CD4-positive, alpha-beta T cell (primary cell): ENCODE measurements at regions not wholly inside any gene's neighbourhood (a gene's known extent, or its start where the extent isn't known, plus 50 kb on each side); places are given as distances from the start of the nearest gene placed in this dataset.

Experiments used
- ATAC-seq: fragments of 200-7000 bp; cut with Tn5 transposase; one replicate; pipeline ENCODE4 v1.10.0; 2022; ENCODE audit warnings: mild to moderate bottlenecking; ENCODE audit not compliant: poor library complexity
- CTCF ChIA-PET: fragments of 350-600 bp; sonication (Branson Sonifier 250); formaldehyde crosslinking; loops from one replicate; lab custom pipeline; 2021; ENCODE audit warnings: antibody characterized with exemption, inconsistent platforms; lab: Charles Lee
- POLR2A ChIA-PET: fragments of 350-600 bp; sonication (Branson Sonifier 250); formaldehyde crosslinking; loops from one replicate; lab custom pipeline; 2021; ENCODE audit warnings: antibody characterized with exemption, inconsistent platforms; lab: Charles Lee
- DNase-seq, 14 experiments: peaks; one replicate each; pipeline ENCODE4 v3.0.0-alpha.2; 2013 to 2020; ENCODE audit warnings: mixed read lengths in 2 of 14
- H3K27ac ChIP-seq, 2 donors: one replicate each; pipeline versions ENCODE4 v1.5.1 to v1.7.0; 2013; ENCODE audit warnings: low read length in 2 of 2, low read depth in 1 of 2, mild to moderate bottlenecking in 1 of 2
- H3K27me3 ChIP-seq, 2 experiments: 1 replicate in 1 of 2; 2 replicates in 1 of 2; pipeline versions ENCODE4 v1.6.1 to v1.7.0; 2013; ENCODE audit warnings: low read length in 2 of 2, control low read depth in 1 of 2, mild to moderate bottlenecking in 1 of 2, moderate library complexity in 1 of 2; ENCODE audit not compliant: insufficient read depth in 2 of 2, control insufficient read depth in 1 of 2
- H3K36me3 ChIP-seq: one replicate; pipeline ENCODE4 v1.6.1; 2013; ENCODE audit warnings: low read length, control low read depth; ENCODE audit not compliant: insufficient read depth
- H3K4me1 ChIP-seq: one replicate; pipeline ENCODE4 v1.6.1; 2013; ENCODE audit warnings: low read length, control low read depth; ENCODE audit not compliant: insufficient read depth
- H3K4me3 ChIP-seq: one replicate; pipeline ENCODE4 v1.5.1; 2013; ENCODE audit warnings: mild to moderate bottlenecking, low read length, moderate library complexity
- H3K9me3 ChIP-seq, 2 experiments: 1 replicate in 1 of 2; 2 replicates in 1 of 2; pipeline versions ENCODE4 v1.6.1 to v1.7.0; 2013; ENCODE audit warnings: low read length in 2 of 2, mild to moderate bottlenecking in 2 of 2, control low read depth in 1 of 2, moderate library complexity in 1 of 2; ENCODE audit not compliant: control insufficient read depth in 1 of 2, insufficient read depth in 1 of 2
- H3K27ac Mint-ChIP-seq: one replicate; pipeline ENCODE4 v1.8.0; 2020; ENCODE audit warnings: mixed read lengths
- H3K27me3 Mint-ChIP-seq: one replicate; pipeline ENCODE4 v1.8.0; 2021; ENCODE audit warnings: mixed read lengths
- H3K36me3 Mint-ChIP-seq: one replicate; pipeline ENCODE4 v1.8.0; 2021; ENCODE audit warnings: low read depth, mixed read lengths
- H3K4me1 Mint-ChIP-seq: one replicate; pipeline ENCODE4 v1.8.0; 2021; ENCODE audit warnings: low read depth, mixed read lengths
- H3K4me3 Mint-ChIP-seq: one replicate; pipeline ENCODE4 v1.8.0; 2020; ENCODE audit warnings: mild to moderate bottlenecking, mixed read lengths
- H3K9me3 Mint-ChIP-seq: one replicate; pipeline ENCODE4 v1.8.0; 2020; ENCODE audit warnings: mixed read lengths
- CTCF ChIP-seq: fragments of 200-600 bp; IDR thresholded peaks from one replicate; pipeline ENCODE4 v1.8.0; 2022; ENCODE audit warnings: antibody characterized with exemption, mild to moderate bottlenecking
- intact Hi-C, 2 experiments: fragments of 100-400 bp; cut with DNase I in 1 of 2; cut with micrococcal nuclease in 1 of 2; formaldehyde crosslinking; loops; one replicate each; pipeline versions ENCODE4 v1.15.1 to v1.9.0; 2023 to 2025; cut with DNase I, micrococcal nuclease

- no peaks in the 10 kb centered on the region for H3K27me3 Mint-ChIP-seq
- no peak overlapping the region for H3K4me3 ChIP-seq
- no peak for TF ChIP-seq CTCF
- POLR2A ChIA-PET, result no interaction called here
- intact Hi-C loops, result no loop called here
- H3K4me1 Mint-ChIP-seq, result no peaks in the 10 kb centered on the region
- no peak overlapping the region for H3K27ac ChIP-seq
- H3K9me3 ChIP-seq, result no peaks in the 10 kb centered on the region
- no peak overlapping the region for H3K27ac Mint-ChIP-seq
- ATAC-seq (no peak), DNase-seq (no peak)
- H3K9me3 Mint-ChIP-seq, result no peaks in the 10 kb centered on the region
- no peaks in the 10 kb centered on the region for H3K27me3 ChIP-seq
- CTCF ChIA-PET, result no interaction called here
- H3K4me3 Mint-ChIP-seq, result no peak overlapping the region
- no peaks in the 10 kb centered on the region for H3K36me3 ChIP-seq
- H3K36me3 Mint-ChIP-seq, result no peaks in the 10 kb centered on the region
- H3K4me1 ChIP-seq, result no peaks in the 10 kb centered on the region
Measured at GRCh38 chr11:93274851-93275250, 55.7 kb upstream of the DEUP1 start.

GRCh38 chr11:93278976-93279375 lies 51.6 kb upstream of the DEUP1 start:
- H3K9me3 Mint-ChIP-seq, result no peaks in the 10 kb centered on the region
- Histone ChIP-seq H3K9me3 (no peaks in the 10 kb centered on the region), H3K36me3 (no peaks in the 10 kb centered on the region), H3K27me3 (no peaks in the 10 kb centered on the region), H3K27ac (no peak overlapping the region), H3K4me1 (no peaks in the 10 kb centered on the region), H3K4me3 (no peak overlapping the region)
- ChIA-PET POLR2A (no interaction called here), CTCF (no interaction called here)
- TF ChIP-seq CTCF, result no peak
- H3K4me3 Mint-ChIP-seq, result no peak overlapping the region
- H3K27ac Mint-ChIP-seq, result no peak overlapping the region
- no peak for DNase-seq
- ATAC-seq, result no peak
- no peaks in the 10 kb centered on the region for H3K36me3 Mint-ChIP-seq
- no peaks in the 10 kb centered on the region for H3K4me1 Mint-ChIP-seq
- H3K27me3 Mint-ChIP-seq, result no peaks in the 10 kb centered on the region
- intact Hi-C loops, result no loop called here

- Histone ChIP-seq H3K27me3 (no peaks in the 10 kb centered on the region), H3K36me3 (no peaks in the 10 kb centered on the region), H3K9me3 (no peaks in the 10 kb centered on the region), H3K27ac (no peak overlapping the region), H3K4me1 (no peaks in the 10 kb centered on the region), H3K4me3 (no peak overlapping the region)
- H3K27ac Mint-ChIP-seq, result no peak overlapping the region
- TF ChIP-seq CTCF, result no peak
- no peaks in the 10 kb centered on the region for H3K9me3 Mint-ChIP-seq
- POLR2A ChIA-PET, result no interaction called here
- H3K4me3 Mint-ChIP-seq, result no peak overlapping the region
- H3K36me3 Mint-ChIP-seq, result no peaks in the 10 kb centered on the region
- intact Hi-C loops, result no loop called here
- no peaks in the 10 kb centered on the region for H3K27me3 Mint-ChIP-seq
- ATAC-seq (no peak), DNase-seq (no peak)
- H3K4me1 Mint-ChIP-seq, result no peaks in the 10 kb centered on the region
- CTCF ChIA-PET, result no interaction called here
Measured at GRCh38 chr11:93279851-93280347, 50.6 kb upstream of the DEUP1 start.
